SK-N-SH (cell line): ENCODE measurements at regions not wholly inside any gene's neighbourhood (a gene's known extent, or its start where the extent isn't known, plus 50 kb on each side); places are given as distances from the start of the nearest gene placed in this dataset.

ENCODE experiments used
- CTCF ChIP-seq: fragments of 200-600 bp; sonication (generic); IDR thresholded peaks from 2 replicates; pipeline ENCODE4 v1.6.1; 2017; ENCODE audit warnings: antibody characterized with exemption, mild to moderate bottlenecking, moderate library complexity
- EZH2phosphoT487 ChIP-seq: fragments of 200-600 bp; sonication (generic); IDR thresholded peaks from 2 replicates; pipeline ENCODE4 v1.6.1; 2017; ENCODE audit warnings: low read depth, mixed run types, mild to moderate bottlenecking, antibody characterized with exemption, moderate library complexity, borderline replicate concordance
- POLR2AphosphoS5 ChIP-seq: IDR thresholded peaks from 2 replicates; pipeline ENCODE4 v1.6.1; 2012; ENCODE audit warnings: low read depth, low read length
- REST ChIP-seq: IDR thresholded peaks from 2 replicates; pipeline ENCODE4 v1.6.1; 2012; ENCODE audit warnings: mild to moderate bottlenecking, low read depth, low read length, moderate library complexity
- RXRA ChIP-seq: IDR thresholded peaks from 2 replicates; pipeline ENCODE4 v1.4.0; 2012; ENCODE audit warnings: low read depth, mild to moderate bottlenecking, borderline replicate concordance
- SMC3 ChIP-seq: IDR thresholded peaks from 2 replicates; pipeline ENCODE4 v1.6.1; 2012; ENCODE audit warnings: low read depth, low read length, improper control_type of control experiment
- TAF1 ChIP-seq: IDR thresholded peaks from 2 replicates; pipeline ENCODE4 v1.6.1; 2012; ENCODE audit warnings: low read depth, mild to moderate bottlenecking, low read length, moderate library complexity, borderline replicate concordance
- TCF12 ChIP-seq: IDR thresholded peaks from 2 replicates; pipeline ENCODE4 v1.4.0; 2012
- TEAD4 ChIP-seq: IDR thresholded peaks from 2 replicates; pipeline ENCODE4 v1.4.0; 2012; ENCODE audit warnings: mild to moderate bottlenecking, borderline replicate concordance; ENCODE audit not compliant: insufficient read depth
- YY1 ChIP-seq: IDR thresholded peaks from 2 replicates; pipeline ENCODE4 v1.4.0; 2012; ENCODE audit warnings: low read depth, mild to moderate bottlenecking

GRCh38 chr7:10704653-10705052 lies 269.0 kb upstream of the PHF14 start:
- TF ChIP-seq CTCF (no peak), REST (no peak), TAF1 (no peak), TEAD4 (no peak), SMC3 (no peak), YY1 (no peak), TCF12 (no peak), POLR2AphosphoS5 (no peak), RXRA (no peak), EZH2phosphoT487 (no peak)
